OCI-LY7 (cell line): ENCODE measurements at regions not wholly inside any gene's neighbourhood (a gene's known extent, or its start where the extent isn't known, plus 50 kb on each side); places are given as distances from the start of the nearest gene placed in this dataset.

Experiments used
- CTCF ChIP-seq: fragments of 200-600 bp; sonication (generic); conservative IDR thresholded peaks from 2 replicates; pipeline ENCODE4 v1.5.1; 2014; ENCODE audit warnings: mild to moderate bottlenecking, antibody characterized with exemption, low read length, moderate library complexity, mixed read lengths
- EZH2phosphoT487 ChIP-seq: fragments of 200-600 bp; sonication (generic); IDR thresholded peaks from 2 replicates; pipeline ENCODE4 v1.6.1; 2018; ENCODE audit warnings: low read depth, borderline replicate concordance, mild to moderate bottlenecking, mixed run types, antibody characterized with exemption, low read length, moderate library complexity, mixed read lengths

- TF ChIP-seq CTCF (no peak), EZH2phosphoT487 (no peak)
Measured at GRCh38 chr12:58368001-58368400, 426.6 kb downstream of the ATP23 start.
